ENCODE measurements at regions not wholly inside any gene's neighbourhood (a gene's known extent, or its start where the extent isn't known, plus 50 kb on each side); places are given as distances from the start of the nearest gene placed in this dataset.

- no peak for TF ChIP-seq YY1 (IDR thresholded peaks at IDR 0.05; ENCODE audit: insufficient read depth, insufficient read length)
- no peak for TF ChIP-seq SUZ12 (IDR thresholded peaks at IDR 0.05; ENCODE audit: extremely low read depth, insufficient read depth, insufficient read length)
Observed at GRCh38 chr10:47222461-47222860, 77.5 kb upstream of the GDF10 start.

Data from NT2/D1 (cell line).